ENCODE measurements at regions not wholly inside any gene's neighbourhood (a gene's known extent, or its start where the extent isn't known, plus 50 kb on each side); places are given as distances from the start of the nearest gene placed in this dataset.

DNA sequence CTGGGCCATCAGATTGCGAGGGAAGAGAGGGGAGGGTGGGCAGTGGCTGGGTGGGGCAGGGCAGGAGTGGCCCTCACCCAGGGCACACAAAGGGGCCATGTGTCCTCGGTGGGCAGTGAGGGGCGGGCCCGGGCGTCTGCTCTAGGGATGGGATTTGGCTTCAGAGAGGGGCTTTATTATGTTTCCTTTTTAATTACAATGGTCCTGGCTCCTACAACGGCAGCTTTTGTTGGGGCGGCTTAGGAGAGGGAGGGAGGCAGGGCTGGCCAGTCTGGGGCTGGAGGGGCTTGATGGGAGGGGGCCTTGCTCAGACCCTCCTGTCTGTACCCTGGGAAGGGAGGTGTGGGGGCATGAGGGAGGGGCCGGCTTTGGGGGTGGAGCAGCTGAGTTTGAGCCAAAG, 102.8 kb upstream of the WNT4 start:
- DNase-seq (ENCODE audit: low spot score), result no peak

DNA sequence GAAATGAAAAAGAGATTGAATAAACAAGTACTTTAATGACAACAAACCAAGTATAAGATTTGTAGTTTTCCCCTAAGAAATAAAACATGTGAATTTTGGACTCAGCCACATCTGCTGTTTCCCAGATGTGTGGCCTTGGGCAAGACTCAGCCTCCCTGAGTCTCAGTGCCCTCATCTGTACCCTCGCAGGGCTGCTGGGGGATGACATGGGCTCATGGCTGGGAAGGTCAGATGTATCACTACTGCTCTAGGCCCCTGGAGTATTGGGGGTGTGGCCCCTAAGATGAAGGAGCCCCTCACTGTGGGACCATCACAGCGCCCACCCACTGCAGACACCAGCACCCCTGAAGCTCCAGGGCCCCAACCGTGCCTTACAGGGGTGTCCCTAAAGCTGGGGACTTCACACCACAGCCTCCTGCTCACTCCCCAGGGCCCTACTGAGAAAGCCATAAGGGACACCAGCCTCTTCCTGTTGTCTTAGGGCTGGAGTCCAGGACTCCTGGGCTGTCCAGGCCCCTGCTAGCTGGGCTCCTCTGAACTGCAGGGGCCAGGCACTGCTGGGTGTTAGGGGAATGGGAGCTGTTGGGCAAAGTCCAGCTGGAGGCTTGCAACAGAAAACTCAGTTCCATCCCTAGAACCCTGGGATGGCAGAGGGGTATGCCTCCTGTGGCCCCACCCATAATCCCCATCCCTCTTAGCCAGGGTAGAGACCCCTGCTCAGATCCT, 104.0 kb upstream of the WNT4 start:
- no peak for DNase-seq (ENCODE audit: low spot score)

DNA sequence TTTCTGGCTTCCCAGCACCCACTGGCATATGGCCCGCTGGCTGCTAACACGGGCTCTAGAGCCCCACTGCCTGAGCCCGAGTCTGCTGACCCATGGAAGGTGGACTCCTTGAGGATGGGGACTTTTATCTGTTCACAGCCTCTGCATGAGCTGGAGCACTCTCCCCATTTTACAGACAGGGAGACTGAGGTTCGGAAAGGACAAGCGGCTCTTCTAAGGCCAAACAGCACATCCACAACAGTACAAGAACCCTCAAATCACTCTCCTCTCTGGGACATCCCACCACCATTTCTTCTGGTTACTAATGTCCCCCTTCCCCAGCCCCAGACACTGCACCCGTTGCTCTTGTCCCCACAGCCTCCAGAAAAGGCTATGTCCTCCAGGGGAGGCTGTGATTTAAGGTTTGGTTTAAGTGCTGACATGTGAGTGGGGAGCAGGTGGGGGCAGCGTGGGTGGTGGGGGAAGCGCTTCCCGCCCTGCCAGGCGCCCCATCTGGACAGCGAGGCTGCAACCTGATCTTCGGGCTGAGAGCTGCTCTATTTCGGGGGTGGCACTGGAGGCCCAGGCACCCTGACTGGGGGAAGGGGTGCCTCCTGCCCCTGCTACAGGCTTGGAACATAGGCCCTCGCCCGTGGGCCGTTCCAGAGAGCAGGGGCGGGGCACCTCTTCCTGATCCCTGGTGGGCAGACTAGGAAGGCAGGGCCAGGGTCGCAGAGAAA, 104.8 kb upstream of the WNT4 start:
- DNase-seq (ENCODE audit: low spot score), result no peak

DNA sequence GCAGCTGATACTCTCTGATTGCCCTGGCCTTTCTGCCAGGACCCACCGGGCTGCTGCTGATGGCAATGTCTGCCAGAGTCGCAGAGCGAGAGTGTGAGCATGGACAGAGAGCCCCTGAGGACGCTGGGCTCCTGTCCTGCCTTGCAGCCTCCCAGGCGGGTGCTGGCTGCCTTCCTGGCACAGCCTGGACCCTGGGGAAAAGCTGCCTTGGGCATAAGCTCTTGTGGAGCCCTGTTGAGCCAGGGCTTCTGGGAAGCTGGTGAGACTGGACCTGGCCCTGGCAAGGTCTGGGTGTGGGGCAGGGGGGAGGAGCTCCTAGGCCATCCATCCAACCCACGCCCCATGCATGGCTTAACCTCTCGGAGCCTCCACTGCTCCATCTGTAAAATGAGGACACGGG, 105.8 kb upstream of the WNT4 start:
- no peak for DNase-seq (ENCODE audit: low spot score)

DNA sequence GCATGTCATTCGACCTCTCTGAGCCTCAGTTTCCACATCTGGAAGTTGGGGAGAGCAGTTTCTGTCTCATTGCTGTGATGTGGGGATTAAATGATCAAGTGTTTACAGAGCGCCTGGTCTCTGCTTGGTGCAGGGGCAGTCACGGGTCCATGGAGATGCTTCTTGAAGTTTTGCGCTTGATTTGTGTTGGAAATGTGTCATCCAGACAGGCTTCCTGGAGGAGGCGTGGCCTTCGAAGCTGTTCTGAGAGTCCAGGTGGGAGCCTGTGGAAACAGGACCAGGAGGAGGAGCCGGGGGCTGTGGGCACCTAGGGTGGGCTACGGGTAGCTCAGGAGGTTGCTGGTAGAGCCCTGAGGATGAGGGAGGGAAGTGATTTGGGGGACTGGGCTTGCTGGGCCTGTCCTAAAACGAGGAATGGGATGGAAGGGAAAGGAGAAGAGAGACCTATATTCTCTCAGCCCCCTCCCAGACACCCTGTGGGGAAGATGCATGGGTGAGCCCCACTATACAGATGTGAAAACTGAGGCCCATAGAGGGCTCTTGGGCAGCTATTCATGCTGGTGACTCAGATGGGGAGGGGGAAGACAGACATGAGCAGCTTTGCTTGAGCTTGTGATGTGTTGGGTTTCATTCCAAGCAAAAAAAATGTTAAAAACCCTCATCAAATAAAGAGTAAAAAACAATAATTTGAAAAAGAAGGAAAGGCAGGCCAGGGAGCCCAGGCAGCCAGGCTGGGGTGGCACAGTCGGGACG, 107.2 kb upstream of the WNT4 start:
- DNase-seq (ENCODE audit: low spot score), result no peak

DNA sequence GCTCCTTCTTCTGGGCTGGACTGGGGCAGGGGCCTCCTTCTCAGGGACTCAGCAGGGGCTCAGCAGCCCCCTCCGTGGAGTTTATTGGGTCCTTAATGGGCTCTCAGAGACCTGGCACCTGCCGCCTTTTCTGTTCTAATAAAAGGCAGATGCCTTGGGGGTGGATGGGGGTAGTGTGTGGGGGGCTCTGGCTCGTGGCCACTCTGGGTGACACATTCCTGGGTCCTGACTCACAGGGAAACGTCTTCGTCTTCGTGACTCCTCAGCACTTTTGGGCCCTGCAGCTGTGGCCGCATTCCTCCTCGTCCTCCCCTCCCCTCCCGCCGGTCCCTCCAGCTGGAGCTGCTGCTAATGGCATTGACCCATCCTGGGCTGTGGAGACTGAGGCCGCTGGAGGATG, 107.8 kb upstream of the WNT4 start:
- DNase-seq (ENCODE audit: low spot score), result no peak

DNA sequence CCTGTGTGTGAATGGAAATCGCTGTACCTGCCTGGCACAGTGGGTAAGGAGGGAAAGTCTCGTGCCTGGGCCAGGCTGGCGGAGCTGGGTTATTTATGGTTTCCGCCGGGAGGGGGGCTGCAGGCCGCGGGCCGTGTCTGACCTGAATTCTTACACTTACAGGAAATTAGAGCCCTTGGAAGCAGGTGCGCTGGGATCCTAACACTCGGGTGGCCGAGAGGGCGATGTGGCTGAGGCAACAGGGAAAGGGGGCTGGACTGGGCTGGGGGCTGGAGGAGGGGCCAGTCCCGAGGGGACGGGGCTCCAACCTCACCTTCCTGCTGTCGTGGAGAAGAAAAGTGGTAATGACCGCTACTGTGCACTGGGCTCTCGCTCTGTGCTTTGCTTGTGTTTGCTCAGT, 109.4 kb upstream of the WNT4 start:
- no peak for DNase-seq (ENCODE audit: low spot score)

DNA sequence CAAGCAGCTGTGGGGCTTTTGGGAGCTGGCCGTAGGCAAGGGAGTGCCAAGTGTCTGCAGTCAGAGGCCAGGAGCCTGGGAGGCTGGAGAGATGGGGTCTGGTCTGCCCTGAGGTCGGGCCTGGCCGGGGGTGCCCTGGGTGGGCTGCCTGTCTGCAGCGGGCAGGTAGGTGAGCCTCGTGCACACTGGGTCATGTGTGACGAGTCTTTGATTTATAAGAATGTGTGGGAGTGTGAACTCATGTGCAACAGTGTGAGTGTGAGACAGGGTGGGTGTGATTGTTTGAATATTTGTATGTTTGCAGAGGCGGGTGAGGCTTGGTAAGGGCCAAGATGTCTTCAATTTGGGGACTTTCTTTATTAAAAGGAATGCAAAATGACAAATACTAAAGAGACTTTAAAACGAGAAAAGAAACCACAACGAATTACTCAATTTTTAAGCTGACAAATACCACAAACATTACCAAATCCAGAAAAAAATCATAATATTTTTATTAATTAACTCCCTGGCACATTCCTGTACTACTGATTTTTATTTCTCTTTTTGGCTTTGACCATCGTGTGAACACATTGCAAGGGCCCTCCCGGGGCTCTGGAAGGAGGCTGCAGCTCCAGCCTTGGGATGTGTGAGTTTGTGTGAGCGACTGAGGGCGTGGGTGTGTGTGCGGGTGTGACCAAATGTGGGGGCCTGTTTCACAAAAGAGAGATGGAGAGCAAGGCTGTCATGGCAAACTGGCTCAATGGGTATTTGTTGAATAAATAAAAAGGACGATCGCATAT, 110.3 kb upstream of the WNT4 start:
- DNase-seq (ENCODE audit: low spot score), result no peak

DNA sequence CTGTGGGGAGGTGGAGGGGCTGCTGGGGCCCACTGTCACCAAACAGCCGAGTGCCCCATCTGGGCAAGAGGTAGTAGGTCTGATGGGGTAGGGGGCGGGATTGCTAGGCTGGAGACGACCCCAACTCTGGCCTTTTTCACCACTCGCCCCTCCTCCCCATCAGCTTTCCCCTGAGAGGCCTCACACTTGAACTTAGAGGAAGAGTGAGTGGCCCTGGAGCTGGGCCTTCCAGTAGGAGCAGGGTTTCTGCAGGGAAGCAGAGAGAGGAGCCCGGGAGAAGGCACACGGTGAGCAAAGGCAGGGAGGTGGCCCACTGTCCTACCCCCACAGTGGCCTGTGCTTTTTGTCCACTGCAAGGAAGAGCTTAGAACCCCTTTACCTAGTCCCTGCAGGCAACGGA, 111.9 kb upstream of the WNT4 start:
- no peak for DNase-seq (ENCODE audit: low spot score)

DNA sequence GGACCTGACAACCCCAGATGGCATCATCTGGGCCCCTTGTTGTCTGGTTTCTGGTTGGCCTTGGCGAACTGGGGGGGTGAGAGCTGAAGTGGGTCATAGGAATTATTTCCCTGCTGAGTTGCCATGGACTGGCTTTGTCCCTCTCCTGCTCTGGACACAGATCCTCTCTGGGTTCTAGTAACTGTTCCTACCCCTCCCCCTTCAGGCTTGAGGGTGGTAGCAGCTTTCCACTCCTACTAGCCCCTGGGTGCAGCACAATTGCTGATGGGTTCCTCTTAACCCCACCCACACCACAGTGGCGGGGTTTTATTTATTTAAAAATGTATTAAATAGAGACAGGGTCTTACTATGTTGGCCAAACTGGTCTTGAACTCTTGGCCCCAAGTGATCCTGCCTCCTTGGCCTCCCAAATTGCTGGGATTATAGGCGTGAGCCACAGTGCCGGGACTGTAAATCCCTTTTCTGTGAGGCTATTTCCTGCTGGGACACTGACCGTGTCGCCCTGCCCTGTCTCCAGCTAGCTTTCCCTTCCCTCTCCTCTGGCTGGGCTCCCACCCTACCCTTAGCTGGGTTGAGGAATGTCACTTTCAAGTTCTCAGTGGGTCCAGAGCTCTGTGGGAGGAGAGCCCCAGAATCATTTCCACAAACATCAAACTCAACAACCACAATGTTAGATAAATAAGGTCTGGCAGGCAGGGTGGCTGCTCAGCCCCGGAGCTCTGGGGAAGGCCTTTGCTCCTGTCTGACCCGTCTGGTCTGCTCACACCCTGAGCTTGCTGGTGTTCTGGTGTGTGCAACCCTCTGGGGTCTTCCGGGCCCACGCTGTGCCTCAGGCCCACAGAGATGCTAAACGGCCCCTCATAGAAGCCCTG, 112.7 kb upstream of the WNT4 start:
- DNase-seq (ENCODE audit: low spot score), result no peak

DNA sequence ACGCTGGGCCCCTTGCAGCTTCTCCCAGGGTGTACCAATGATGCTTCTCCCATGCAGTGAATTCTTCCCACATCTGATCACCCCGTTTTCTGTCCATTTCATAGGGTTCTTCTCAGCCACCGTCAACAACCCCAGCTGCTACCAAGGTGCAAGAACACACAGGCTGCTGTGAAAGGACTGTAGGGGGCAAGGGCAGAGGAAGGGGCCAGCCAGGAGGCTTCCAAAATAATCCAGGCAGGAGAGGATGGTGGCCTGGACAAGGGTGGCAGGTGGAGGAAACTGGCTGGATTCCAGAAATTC, 113.3 kb upstream of the WNT4 start:
- no peak for DNase-seq (ENCODE audit: low spot score)

DNA sequence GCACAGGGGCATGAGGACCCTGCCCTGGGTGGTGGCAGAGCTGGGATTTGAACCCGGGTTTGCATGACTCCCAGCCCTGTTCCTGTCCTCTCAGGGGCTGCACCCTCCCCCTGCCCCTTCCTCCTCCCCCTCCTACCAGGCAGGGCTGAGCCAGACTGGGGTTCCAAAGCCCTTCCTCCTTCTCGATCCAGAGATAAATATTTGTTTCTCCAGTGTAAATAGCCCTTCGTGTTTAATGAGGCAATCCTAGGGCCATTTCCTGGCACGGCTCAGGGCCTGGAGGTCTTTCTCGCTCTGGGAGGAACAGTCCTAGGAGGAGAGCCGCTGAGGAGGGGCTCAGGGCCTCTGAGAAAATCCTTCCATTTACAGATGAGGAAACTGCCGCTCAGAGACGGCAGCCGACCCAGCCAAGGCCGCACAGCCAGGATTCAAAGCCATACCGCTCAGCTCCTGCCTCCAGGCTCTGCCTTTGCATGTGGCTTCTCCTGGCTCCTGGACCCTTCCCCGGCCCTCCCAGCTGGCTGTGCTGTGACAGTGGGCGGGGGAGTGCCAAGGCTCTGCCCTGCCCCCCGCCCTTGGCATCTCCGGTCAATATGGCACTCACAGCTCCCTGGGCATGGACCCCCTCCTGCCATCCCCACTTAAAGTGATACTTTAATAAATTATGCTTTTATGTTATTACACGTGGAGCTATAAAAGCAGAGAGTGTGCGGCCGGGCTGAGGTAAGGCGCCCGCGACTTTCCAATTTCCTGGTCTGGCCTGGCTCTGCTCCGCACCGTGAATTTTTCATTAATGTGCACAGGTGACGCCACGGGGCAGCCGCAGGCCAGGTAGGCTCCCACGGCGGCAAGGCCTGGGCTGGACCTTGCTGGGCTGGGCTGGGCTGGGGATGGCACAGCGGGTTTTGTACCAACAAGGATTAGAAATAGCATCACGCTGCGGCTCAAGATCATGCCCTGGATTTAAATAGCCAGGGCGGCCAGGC, 114.7 kb upstream of the WNT4 start:
- DNase-seq (ENCODE audit: low spot score), result no peak

DNA sequence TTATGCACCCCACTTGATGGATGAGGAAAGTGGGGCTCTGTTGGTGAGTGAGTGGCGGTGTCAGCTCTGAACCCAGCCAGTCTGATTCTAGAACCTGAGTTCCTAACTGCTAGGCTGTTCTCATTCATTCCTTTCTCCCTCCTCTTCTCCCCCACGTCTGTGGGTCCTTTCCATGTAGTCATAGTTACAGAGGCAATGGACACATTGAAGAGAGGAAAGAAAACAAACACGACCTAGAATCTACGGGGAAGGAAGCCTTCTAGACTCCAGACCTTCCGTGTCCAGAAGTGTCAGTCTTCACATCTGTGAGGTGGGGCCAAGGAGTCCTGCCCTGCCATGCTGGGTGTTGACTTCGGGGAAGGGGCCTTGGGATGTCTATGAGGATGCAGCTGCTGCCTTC, 115.8 kb upstream of the WNT4 start:
- DNase-seq (ENCODE audit: low spot score), result no peak

DNA sequence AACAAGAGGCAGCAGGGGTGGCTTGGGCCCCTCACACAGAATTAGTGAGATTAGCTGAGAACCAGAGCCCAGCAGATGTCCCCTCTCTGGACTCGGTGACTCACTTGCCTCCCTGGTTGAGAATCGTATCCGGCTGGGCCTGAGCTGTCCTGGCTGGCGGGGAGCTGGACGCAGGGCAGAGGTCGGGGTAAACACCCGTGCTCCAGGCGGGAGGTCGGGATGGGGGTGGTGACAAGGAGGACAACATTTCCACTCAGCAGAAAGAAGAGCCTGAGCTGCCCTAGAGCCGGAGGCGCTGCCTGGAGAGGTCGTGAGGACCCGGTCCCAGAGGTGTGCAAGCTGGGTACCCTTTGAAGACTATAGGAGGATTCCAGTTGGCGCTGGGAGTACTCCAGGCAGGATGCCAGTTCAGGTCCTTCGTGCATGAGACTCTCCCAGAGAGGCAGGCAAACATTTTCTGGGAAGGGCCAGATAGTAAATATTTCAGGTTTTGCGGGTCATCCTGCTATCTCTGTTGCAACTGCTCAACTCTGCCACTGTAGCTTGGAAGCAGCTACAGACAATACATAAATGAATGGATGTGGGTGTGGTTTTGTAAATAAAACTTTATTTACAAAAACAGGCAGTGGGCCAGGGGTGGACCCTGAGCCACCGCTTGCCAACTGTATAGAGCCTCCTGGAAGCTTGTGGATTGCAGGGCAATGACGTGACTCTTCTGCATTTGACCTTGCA, 116.8 kb upstream of the WNT4 start:
- DNase-seq (ENCODE audit: low spot score), result no peak

DNA sequence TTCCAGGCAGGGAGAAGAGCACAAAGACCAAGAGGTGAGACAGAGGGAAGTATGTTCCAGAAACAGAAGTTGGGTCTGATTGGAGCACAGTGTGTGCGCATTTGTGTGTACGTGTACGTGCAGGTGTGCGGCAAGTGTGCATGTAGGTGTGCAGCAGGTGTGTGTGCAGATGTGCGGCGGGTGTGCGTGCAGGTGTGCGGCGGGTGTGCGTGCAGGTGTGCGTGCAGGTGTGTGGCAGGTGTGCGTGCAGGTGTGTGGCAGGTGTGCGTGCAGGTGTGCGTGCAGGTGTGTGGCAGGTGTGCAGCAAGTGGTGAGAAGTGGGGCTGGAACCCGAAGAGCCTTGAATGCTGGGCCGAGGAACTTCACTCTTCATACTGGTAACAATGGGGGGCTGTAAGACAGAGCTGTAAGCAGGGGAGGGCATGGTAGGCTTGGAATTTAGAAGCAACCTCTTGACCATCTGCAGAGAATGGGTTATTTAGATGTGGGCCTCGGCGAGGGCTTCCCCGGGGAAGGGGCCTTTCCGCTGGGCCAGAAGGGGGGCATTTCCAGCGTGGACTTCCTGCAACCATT, 118.0 kb upstream of the WNT4 start:
- no peak for DNase-seq (ENCODE audit: low spot score)

DNA sequence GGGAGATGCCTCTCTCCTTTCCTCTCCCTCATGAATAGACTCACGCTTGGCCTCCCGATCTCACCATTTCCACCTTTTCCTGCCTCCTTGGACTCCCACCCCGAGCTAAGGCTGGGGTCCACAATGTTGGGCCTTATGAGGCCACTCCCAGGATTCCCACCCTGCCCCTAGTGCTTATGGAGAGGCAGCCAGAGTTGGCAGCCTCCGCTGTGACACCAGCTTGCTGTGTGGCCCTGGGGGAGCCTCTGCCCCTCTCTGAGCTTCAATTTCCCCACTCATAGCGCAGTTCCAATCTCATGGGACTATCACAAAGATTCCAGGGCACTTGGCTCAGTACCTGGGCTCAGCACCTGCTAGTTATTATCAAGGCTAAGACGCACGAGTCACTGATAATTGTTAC, 118.7 kb upstream of the WNT4 start:
- no peak for DNase-seq (ENCODE audit: low spot score)

DNA sequence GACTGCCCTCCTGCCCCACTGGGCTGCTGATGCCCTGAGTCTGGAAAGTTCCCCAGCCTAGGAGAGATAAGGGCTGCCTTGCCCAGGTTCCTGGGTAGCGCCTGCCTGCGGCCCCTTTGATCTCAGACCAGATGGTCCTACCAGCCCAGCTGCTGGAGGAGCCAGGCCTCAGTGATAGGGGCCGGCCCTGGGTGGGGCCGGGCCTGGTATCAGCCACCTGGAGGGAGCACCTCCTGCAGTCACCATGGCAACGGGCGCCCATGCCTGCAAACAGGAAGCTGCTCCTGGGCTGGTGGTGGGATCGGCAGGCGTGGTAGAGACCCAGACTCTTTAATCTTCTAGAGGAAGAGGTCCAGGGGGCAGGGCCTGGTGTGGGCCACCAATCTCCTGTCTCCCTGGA, 119.7 kb upstream of the WNT4 start:
- DNase-seq (ENCODE audit: low spot score), result peak; percentile 80

DNA sequence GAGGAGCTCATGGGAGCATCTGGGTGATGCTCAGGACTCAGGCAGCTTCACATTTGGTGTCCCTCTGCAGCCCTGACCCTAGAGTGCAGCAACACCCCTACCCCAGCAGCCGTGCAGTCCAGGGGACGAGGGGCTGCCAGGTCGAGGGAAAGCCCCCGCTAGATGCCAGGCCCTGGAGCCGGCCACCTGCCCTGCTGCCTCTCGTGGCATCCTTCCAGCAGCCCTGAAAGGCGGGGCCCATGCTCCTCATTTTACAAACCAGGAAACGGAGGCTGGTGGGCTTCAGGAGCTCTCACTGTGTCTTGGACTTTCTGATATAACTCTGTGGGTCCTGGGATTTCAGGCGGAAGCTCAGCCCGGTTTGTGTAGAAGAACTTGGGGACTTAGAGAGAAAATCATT, 120.5 kb upstream of the WNT4 start:
- no peak for DNase-seq (ENCODE audit: low spot score)
